NOMO-1 treated with dmso at 0.1 percent for 144 hours (cell line): ENCODE measurements at regions not wholly inside any gene's neighbourhood (a gene's known extent, or its start where the extent isn't known, plus 50 kb on each side); places are given as distances from the start of the nearest gene placed in this dataset.
"Not testable (repeated sequence)": the region's sequence is repeated elsewhere in the genome, so short reads cannot be mapped to it uniquely, and the experiment has no call there.

Experiments used
- DNase-seq: peaks from one replicate; lab custom pipeline; 2025; ENCODE audit not compliant: unreplicated experiment; lab: John Stamatoyannopoulos, UW

GRCh38 chr2:175432021-175432420 is 250.5 kb upstream of the ATP5MC3 start:
- no peak for DNase-seq

- DNase-seq: no peak
Measured at GRCh38 chr2:175431101-175431946, 249.8 kb upstream of the ATP5MC3 start.

DNA sequence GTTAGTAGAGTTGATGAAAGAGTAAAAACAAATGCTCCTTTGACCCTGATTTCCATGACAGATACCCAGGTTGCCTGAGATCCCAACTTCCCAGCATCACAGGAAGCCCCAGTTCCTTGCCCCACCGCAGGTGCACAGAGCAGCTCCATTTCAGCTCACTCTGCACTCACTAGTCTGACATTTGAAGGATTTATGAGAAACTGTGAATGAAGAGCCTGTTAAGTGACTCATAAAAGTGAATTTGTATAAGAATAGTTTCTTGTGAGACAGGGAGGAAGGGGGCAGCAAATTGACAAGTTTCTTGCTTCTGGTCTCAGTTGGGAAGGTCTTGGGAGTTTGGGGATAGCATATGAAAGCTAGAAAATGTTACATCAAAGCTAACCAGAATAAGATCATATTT is 248.7 kb upstream of the ATP5MC3 start:
- no peak for DNase-seq

DNA sequence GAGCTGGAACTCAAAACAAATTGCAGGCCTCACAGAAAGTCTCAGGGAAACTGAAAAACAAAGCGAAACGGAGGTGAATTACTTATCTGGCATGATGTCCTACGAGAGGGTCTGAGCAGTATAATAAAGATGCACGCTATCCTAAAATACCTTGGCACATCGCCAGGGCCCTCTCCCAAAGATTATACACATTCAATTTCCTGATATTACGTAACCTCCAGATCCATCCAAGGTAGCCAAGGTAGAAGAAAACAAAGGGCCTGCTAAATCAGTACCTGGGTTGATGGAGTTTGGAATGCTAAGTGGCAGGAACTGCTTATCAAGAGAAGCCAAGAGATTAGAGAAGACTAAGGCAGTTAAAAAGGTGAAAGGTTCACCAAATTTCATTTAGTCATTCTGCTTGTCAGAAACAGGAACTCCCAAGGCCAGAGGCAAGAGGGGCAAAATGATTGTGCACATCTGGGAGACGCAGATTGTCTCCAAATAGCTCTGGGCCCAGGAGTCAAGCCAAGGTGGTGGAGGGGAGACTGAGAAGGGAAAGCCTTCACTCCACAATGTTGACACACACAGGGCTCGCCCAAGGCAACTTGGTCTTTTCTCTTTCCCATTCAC is 236.8 kb upstream of the ATP5MC3 start:
- DNase-seq: peak; percentile 23

DNA sequence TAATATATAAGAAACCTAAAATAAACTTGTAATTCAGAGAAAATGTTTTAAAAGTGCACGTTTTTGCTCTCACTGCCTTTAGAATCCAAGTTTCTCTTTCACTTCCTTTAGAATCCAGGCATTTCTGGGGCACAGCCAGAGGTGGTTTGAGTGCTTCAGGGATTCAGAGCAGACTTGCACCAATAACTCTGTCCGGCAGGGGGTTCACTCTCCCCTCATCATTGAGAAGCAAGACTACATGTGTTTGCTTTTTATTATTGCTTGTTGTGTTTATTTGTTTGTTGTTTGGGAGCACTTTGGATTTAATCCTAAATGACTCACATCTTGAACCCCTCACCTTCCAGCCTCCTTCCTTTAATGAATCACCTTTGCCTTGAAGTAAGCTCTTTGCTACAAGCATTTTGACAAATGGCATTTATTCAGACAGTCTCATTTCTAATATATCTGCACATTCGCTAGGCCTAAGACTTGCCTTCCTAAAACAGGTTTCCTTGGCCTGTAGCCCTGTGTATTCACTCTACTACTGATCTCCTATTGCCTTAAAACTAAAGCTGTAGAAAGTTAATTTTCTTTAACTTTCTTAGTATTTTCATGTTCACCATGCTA is 233.5 kb upstream of the ATP5MC3 start:
- DNase-seq: peak; percentile 47

- DNase-seq: no peak
Measured at GRCh38 chr2:175414191-175414881, 232.8 kb upstream of the ATP5MC3 start.

DNA sequence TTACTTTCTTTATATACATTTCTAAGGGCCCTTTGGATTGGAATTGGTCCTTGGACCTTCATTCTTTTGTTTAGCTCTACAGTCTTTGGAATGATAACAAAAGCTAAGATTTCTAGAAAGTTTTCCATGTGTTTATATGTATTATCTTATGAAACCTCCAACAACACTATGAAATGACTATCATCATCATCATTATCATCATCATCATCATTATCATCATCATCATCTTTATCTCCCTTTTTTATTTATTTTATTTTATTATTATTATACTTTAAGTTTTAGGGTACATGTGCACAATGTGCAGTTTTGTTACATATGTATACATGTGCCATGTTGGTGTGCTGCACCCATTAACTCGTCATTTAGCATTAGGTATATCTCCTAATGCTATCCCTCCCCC is 229.4 kb upstream of the ATP5MC3 start:
- not testable (repeated sequence) for DNase-seq

- DNase-seq: no peak
Measured at GRCh38 chr2:175404839-175405238, 223.3 kb upstream of the ATP5MC3 start.

GRCh38 chr2:175403599-175404221 is 222.2 kb upstream of the ATP5MC3 start:
- DNase-seq: no peak

DNA sequence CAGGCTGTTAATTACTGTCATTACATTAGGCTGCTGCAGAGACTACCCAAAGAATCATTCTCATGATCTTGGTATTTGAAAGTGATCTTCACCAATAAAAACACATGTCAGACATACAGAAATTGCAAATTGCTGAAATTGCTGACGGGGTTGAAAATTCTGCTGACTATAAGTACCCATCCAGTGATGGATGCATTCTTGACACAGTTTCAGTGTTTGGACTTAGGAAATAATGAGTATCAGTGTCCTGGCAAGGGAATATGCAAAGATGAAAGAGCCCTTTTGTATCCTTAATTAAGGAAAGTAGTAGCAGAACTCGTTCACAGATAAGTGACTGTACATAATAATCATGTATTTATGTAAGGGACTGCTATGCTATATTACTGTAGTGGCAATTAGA is 221.1 kb upstream of the ATP5MC3 start:
- DNase-seq: no peak

GRCh38 chr2:175401956-175402469 is 220.5 kb upstream of the ATP5MC3 start:
- no peak for DNase-seq

DNA sequence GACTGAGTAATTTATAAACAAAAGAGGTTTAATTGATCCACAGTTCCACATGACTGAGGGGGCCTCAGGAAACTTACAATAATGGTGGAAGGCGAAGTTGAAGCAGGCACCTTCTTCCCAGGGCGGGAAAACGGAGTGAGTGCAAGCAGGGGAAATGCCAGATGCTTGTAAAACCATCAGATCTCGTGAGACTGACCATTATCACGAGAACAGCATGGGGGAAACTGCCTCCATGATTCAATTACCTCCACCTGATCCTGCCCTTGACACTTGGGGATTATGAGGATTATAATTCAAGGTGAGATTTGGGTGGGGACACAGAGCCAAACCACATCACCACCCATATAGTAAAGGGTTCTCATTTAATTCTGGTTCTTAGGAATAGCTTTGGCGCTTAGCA is 219.5 kb upstream of the ATP5MC3 start:
- no peak for DNase-seq

DNA sequence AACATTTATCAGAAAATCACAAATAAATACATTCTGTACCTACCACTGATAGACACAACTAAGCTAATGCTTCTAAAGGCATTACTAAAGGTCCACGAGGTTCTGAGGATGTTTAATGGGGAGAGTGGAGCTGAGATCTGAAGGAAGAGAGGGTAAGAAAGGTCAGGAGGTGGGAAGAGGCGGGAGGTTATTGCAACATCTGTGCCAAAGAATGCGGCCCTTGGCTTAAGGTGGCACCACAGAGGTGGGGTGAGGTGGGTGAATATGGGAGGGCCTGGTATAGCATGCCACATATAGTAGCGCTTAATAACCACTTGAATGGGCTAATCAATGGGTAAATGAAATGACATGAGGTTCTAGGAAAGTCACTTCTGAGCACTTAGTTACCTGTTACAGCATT is 217.8 kb upstream of the ATP5MC3 start:
- no peak for DNase-seq

GRCh38 chr2:175398848-175399247 is 217.3 kb upstream of the ATP5MC3 start:
- no peak for DNase-seq

- DNase-seq: no peak
Measured at GRCh38 chr2:175396696-175397095, 215.2 kb upstream of the ATP5MC3 start.

- DNase-seq: no peak
Measured at GRCh38 chr2:175393851-175394250, 212.3 kb upstream of the ATP5MC3 start.

GRCh38 chr2:175383286-175383685 is 201.8 kb upstream of the ATP5MC3 start:
- DNase-seq: no peak

DNA sequence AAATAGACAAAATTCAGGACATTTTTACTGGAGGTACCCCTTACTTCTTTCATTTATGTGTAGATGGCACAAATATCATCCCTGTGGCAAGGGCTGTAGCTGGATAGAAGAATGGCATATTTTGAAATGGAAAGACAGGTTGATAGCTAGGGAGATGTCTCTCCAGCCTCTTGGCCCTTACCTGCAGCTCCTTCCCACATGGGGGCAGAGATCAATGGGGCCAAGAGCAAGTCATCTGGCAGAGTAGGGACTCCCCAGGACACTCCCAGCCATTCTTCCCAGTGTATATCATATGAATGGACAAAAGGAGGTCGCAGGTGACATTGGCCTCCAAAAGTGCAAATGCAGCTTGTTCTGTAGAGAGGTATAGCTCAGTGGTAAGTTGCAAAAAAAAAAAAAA is 192.2 kb upstream of the ATP5MC3 start:
- no peak for DNase-seq

DNA sequence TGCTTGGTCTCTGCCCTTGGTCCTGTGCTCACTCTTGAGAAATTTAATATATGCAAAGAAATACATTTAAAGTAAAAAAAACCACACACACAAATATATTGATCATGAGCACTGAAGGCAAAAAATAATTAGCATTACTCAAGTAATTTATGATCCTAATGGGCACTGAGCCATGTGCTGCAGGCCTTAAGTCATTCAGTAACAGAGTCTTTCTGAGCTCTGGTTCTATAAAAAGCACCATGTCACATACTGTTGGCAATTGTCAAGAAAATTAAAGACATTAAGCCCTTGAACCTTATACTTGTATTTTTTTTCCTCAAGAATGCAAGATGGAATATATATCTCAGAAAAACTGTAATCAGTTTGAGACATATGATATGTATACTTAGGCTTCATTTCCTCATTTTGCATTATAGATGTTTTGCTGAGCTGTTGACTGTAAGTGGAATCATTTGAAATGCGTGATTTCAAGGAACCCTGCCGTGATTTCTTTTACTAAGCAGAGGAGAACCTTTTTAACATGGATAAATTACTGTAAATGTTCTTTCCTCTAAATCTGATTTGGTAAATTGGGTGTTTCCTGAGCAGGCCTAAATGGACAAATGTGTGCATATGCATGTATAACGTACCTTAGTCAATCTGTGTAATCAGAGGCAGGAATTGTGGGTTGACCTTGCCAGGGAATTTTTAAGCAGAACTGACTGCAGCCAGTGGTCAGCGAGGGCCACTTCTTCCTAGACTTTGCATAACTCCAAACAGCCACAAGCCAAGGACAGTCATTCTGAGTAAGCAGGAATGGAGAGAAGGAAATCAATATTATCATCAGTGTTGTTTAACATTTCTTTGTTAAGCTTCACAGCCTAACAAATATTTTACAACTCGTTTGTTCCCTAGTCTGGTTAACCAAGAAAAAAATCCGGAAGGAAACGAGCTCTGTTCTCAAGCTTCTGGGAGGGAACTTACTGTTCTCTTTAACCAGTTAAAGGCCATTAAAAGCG is 191.5 kb upstream of the ATP5MC3 start:
- DNase-seq: no peak

DNA sequence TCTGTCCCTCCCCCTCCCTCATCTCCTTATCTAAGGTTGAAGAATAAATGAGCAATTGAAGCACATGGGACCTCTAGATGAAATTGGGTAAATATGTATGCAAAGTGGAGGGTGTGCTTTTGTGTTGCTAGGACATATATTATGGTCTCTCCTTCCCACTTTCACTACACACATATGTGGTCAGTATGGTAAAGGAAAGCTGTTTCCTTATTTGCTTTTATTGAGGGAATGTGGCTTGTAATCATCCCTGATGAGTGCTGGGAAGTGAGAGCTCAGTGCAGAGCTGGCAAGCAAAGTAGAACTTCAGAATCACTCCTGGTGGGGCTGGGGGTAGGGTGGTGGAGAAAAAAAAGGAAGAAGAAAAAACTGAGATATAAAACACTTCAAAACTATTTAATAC is 189.9 kb upstream of the ATP5MC3 start:
- DNase-seq: no peak
